ENCODE measurements at regions not wholly inside any gene's neighbourhood (a gene's known extent, or its start where the extent isn't known, plus 50 kb on each side); places are given as distances from the start of the nearest gene placed in this dataset.
"Not testable (repeated sequence)": the region's sequence is repeated elsewhere in the genome, so short reads cannot be mapped to it uniquely, and the experiment has no call there.

- no peak for DNase-seq (ENCODE audit: low spot score)
Observed at GRCh38 chr13:73306688-73307087, 247.9 kb downstream of the KLF5 start.

GRCh38 chr13:73304442-73304841 lies 245.6 kb downstream of the KLF5 start:
- DNase-seq (ENCODE audit: low spot score) = no peak

GRCh38 chr13:73303851-73304250 lies 245.0 kb downstream of the KLF5 start:
- no peak for DNase-seq (ENCODE audit: low spot score)

GRCh38 chr13:73301622-73302021 lies 242.8 kb downstream of the KLF5 start:
- not testable (repeated sequence) for DNase-seq (ENCODE audit: low spot score)

- DNase-seq (ENCODE audit: low spot score) = peak; percentile 57
Observed at GRCh38 chr13:73300718-73301425, 242.1 kb downstream of the KLF5 start.

GRCh38 chr13:73299787-73300186 lies 241.0 kb downstream of the KLF5 start:
- no peak for DNase-seq (ENCODE audit: low spot score)

GRCh38 chr13:73293913-73294523 lies 235.2 kb downstream of the KLF5 start:
- DNase-seq (ENCODE audit: low spot score) = no peak

- no peak for DNase-seq (ENCODE audit: low spot score)
Observed at GRCh38 chr13:73292127-73292526, 233.3 kb downstream of the KLF5 start.

- DNase-seq (ENCODE audit: low spot score) = peak; percentile 36
Observed at GRCh38 chr13:73290844-73291243, 232.0 kb downstream of the KLF5 start.

GRCh38 chr13:73288596-73288995 lies 229.8 kb downstream of the KLF5 start:
- DNase-seq (ENCODE audit: low spot score) = peak; percentile 77

- DNase-seq (ENCODE audit: low spot score) = peak; percentile 73
Observed at GRCh38 chr13:73287831-73288230, 229.0 kb downstream of the KLF5 start.

- DNase-seq (ENCODE audit: low spot score) = peak; percentile 78
Observed at GRCh38 chr13:73286942-73287620, 228.3 kb downstream of the KLF5 start.

- DNase-seq (ENCODE audit: low spot score) = no peak
Observed at GRCh38 chr13:73286177-73286576, 227.4 kb downstream of the KLF5 start.

GRCh38 chr13:73284081-73284874 lies 225.5 kb downstream of the KLF5 start:
- DNase-seq (ENCODE audit: low spot score) = no peak

- no peak for DNase-seq (ENCODE audit: low spot score)
Observed at GRCh38 chr13:73283636-73284035, 224.8 kb downstream of the KLF5 start.

GRCh38 chr13:73281746-73282145 lies 222.9 kb downstream of the KLF5 start:
- no peak for DNase-seq (ENCODE audit: low spot score)

GRCh38 chr13:73278186-73278585 lies 219.4 kb downstream of the KLF5 start:
- DNase-seq (ENCODE audit: low spot score) = no peak

GRCh38 chr13:73275163-73275562 lies 216.4 kb downstream of the KLF5 start:
- DNase-seq (ENCODE audit: low spot score) = no peak

GRCh38 chr13:73274147-73274546 lies 215.3 kb downstream of the KLF5 start:
- no peak for DNase-seq (ENCODE audit: low spot score)

GRCh38 chr13:73273745-73274144 lies 214.9 kb downstream of the KLF5 start:
- no peak for DNase-seq (ENCODE audit: low spot score)

- no peak for DNase-seq (ENCODE audit: low spot score)
Observed at GRCh38 chr13:73273276-73273675, 214.5 kb downstream of the KLF5 start.

- no peak for DNase-seq (ENCODE audit: low spot score)
Observed at GRCh38 chr13:73272831-73273230, 214.0 kb downstream of the KLF5 start.

All from HT-29 (cell line).